ENCODE measurements at regions not wholly inside any gene's neighbourhood (a gene's known extent, or its start where the extent isn't known, plus 50 kb on each side); places are given as distances from the start of the nearest gene placed in this dataset.

DNA sequence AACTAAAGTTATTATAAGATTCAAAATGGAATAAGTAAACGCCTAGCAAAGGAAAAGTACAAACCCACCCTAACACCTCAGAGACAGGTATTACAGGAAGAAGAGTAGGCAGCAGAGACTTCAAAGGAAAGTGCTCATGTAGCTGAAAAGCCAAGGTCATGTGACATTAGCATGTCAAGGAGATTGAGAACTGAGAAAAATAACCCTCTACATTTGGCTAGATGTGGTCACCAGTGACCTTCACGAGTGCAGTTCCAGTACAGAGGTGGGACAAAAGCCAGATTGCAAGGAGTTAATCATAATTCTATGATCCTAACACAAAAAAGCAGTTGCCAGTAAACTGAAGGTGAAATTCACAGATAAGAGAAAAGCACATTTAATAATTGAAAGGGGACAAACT is 252.7 kb downstream of the ZEB2 start:
- WGBS: 72% methylated on average over 2 of the region's 2 CpGs
- H3K36me3 ChIP-seq: no peaks in the 10 kb centered on the region
- DNase-seq (ENCODE audit: low spot score): no peak
- intact Hi-C loops (cut with DNase I): no loop called here
- H3K9me3 ChIP-seq: no peaks in the 10 kb centered on the region
- H3K27ac ChIP-seq: no peak overlapping the region
- no peaks in the 10 kb centered on the region for H3K27me3 ChIP-seq (replicated peaks; ENCODE audit: insufficient read depth)
- no peak overlapping the region for H3K4me3 ChIP-seq
- H3K4me1 ChIP-seq (replicated peaks): no peaks in the 10 kb centered on the region
- no peak for TF ChIP-seq POLR2A (IDR thresholded peaks at IDR 0.05)
- TF ChIP-seq, protein P1, sequence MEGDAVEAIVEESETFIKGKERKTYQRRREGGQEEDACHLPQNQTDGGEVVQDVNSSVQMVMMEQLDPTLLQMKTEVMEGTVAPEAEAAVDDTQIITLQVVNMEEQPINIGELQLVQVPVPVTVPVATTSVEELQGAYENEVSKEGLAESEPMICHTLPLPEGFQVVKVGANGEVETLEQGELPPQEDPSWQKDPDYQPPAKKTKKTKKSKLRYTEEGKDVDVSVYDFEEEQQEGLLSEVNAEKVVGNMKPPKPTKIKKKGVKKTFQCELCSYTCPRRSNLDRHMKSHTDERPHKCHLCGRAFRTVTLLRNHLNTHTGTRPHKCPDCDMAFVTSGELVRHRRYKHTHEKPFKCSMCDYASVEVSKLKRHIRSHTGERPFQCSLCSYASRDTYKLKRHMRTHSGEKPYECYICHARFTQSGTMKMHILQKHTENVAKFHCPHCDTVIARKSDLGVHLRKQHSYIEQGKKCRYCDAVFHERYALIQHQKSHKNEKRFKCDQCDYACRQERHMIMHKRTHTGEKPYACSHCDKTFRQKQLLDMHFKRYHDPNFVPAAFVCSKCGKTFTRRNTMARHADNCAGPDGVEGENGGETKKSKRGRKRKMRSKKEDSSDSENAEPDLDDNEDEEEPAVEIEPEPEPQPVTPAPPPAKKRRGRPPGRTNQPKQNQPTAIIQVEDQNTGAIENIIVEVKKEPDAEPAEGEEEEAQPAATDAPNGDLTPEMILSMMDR (IDR thresholded peaks at IDR 0.05): no peak
- no peak for TF ChIP-seq POLR2AphosphoS5 (IDR thresholded peaks at IDR 0.05)

DNA sequence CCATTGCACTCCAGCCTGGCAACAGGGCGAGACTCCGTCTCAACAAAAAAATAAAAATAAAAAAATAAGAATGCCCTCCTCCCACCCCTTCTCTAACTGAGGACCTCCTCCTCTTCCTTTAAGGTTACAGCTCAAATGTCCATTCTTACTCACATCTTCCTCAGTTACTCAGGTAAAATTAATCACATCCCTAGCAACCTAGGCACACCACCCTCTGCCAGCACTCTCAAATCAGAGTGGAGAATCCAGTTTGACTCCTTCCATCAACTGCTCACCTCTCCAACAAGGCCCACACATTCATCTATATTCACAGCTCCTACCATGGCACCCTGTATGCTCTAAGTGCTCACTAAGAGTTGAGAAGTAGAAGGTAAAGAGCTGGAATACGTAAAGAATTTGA is 254.3 kb downstream of the ZEB2 start:
- no peaks in the 10 kb centered on the region for H3K27me3 ChIP-seq (replicated peaks; ENCODE audit: insufficient read depth)
- TF ChIP-seq, protein P1 (IDR thresholded peaks at IDR 0.05): no peak
- TF ChIP-seq POLR2A (IDR thresholded peaks at IDR 0.05) (no peak), POLR2AphosphoS5 (IDR thresholded peaks at IDR 0.05) (no peak)
- H3K36me3 ChIP-seq: no peaks in the 10 kb centered on the region
- WGBS: 100% methylated on average over 3 of the region's 3 CpGs
- no peak overlapping the region for H3K4me3 ChIP-seq
- no peaks in the 10 kb centered on the region for H3K4me1 ChIP-seq (replicated peaks)
- DNase-seq (ENCODE audit: low spot score): no peak
- no peaks in the 10 kb centered on the region for H3K9me3 ChIP-seq
- H3K27ac ChIP-seq: no peak overlapping the region
- intact Hi-C loops (cut with DNase I): no loop called here

DNA sequence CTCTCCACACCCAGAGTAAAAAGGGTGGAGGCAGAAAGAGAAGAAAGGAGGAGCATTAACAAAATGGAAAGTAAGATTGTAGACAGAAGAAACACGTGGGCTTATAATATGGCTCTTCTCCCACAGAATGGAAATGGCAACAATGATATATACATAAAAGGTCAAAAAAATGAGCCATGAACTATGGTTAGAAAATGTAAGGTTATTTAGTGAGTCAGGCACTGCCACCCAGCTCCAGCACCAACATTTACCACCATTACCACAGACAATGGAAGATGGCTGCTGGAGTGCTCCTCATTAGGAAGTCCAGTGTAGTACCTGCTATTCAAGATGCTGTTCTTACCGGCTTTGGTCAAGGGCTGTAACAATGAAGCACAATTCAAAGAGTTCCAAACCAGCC is 258.0 kb downstream of the ZEB2 start:
- Histone ChIP-seq H3K27me3 (replicated peaks; ENCODE audit: insufficient read depth) (no peaks in the 10 kb centered on the region), H3K4me3 (no peak overlapping the region), H3K4me1 (replicated peaks) (no peaks in the 10 kb centered on the region), H3K36me3 (no peaks in the 10 kb centered on the region), H3K9me3 (no peaks in the 10 kb centered on the region), H3K27ac (no peak overlapping the region)
- no peak for TF ChIP-seq POLR2A (IDR thresholded peaks at IDR 0.05)
- no peak for TF ChIP-seq POLR2AphosphoS5 (IDR thresholded peaks at IDR 0.05)
- intact Hi-C loops (cut with DNase I): no loop called here
- no peak for DNase-seq (ENCODE audit: low spot score)
- WGBS: 88% methylated on average over 2 of the region's 2 CpGs

DNA sequence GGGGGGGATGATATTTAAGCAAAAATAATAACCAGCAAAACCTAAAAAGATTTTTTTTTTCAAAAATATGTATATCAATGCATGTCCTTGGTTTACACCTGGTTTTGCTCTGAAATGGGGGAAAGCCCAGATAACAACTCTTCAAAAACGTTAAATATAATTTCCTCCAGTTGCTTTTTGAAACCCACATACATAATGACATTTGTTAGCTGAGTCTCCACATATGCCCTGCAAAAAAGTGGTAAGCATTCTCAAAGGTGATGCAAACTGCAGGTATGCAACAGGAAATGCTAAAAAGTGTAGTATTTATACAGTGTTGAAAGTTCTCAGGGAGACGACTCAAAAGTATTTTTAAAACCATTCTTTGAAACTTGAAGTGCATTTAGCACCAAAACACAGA is 258.6 kb downstream of the ZEB2 start:
- DNase-seq (ENCODE audit: low spot score): no peak
- Histone ChIP-seq H3K27me3 (replicated peaks; ENCODE audit: insufficient read depth) (no peaks in the 10 kb centered on the region), H3K9me3 (no peaks in the 10 kb centered on the region), H3K36me3 (no peaks in the 10 kb centered on the region), H3K4me1 (replicated peaks) (no peaks in the 10 kb centered on the region), H3K4me3 (no peak overlapping the region), H3K27ac (no peak overlapping the region)
- intact Hi-C loops (cut with DNase I): no loop called here
- 83% methylated on average over 2 of the region's 2 CpGs for WGBS
- no peak for TF ChIP-seq POLR2AphosphoS5 (IDR thresholded peaks at IDR 0.05)
- no peak for TF ChIP-seq POLR2A (IDR thresholded peaks at IDR 0.05)
- TF ChIP-seq, protein P1 (IDR thresholded peaks at IDR 0.05): no peak

DNA sequence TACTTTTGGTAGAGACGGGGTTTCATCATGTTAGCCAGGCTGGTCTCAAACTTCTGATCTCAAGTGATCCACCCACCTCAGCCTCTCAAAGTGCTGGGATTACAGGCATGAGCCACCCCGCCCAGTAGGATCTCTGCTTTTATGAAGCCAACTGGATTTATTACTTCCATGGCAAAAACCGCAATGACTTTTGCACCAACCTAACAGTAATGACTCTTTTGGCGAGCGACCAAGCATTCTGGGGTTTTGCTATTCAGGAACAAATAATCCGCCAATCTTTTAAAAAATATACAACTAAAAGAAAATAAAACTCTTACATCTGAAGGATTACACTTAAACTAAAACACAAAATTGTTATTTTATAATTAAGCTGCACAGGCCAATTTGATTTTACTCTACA is 260.6 kb downstream of the ZEB2 start:
- H3K27ac ChIP-seq: no peak overlapping the region
- no peaks in the 10 kb centered on the region for H3K9me3 ChIP-seq
- 94% methylated on average over 6 of the region's 6 CpGs for WGBS
- no peaks in the 10 kb centered on the region for H3K27me3 ChIP-seq (replicated peaks; ENCODE audit: insufficient read depth)
- intact Hi-C loops (cut with DNase I): no loop called here
- H3K4me3 ChIP-seq: no peak overlapping the region
- no peak for TF ChIP-seq POLR2A (IDR thresholded peaks at IDR 0.05)
- TF ChIP-seq, protein P1 (IDR thresholded peaks at IDR 0.05): no peak
- TF ChIP-seq POLR2AphosphoS5 (IDR thresholded peaks at IDR 0.05): no peak
- H3K36me3 ChIP-seq: no peaks in the 10 kb centered on the region
- H3K4me1 ChIP-seq (replicated peaks): no peaks in the 10 kb centered on the region
- DNase-seq (ENCODE audit: low spot score): no peak
